GM23338 (cell line): ENCODE measurements at regions not wholly inside any gene's neighbourhood (a gene's known extent, or its start where the extent isn't known, plus 50 kb on each side); places are given as distances from the start of the nearest gene placed in this dataset.

Experiments
- ETS1 ChIP-seq: IDR thresholded peaks from 2 replicates; pipeline ENCODE4 v1.6.1; 2016; ENCODE audit warnings: antibody characterized with exemption
- EZH2phosphoT487 ChIP-seq: fragments of 200-600 bp; sonication (generic); IDR thresholded peaks from one replicate; pipeline ENCODE4 v1.8.1; 2018; ENCODE audit warnings: antibody characterized with exemption; ENCODE audit not compliant: unreplicated experiment
- JUNB ChIP-seq: IDR thresholded peaks from one replicate; pipeline ENCODE4 v1.6.1; 2016; ENCODE audit warnings: antibody characterized with exemption; ENCODE audit not compliant: unreplicated experiment
- TF ChIP-seq, protein P1 (sequence below): fragments of 250-450 bp; sonication (Bioruptor Pico); IDR thresholded peaks from 2 replicates; pipeline ENCODE4 v1.5.0; 2020; ENCODE audit warnings: mild to moderate bottlenecking, moderate library complexity
- TF ChIP-seq, protein P2 (sequence below): IDR thresholded peaks from one replicate; pipeline ENCODE4 v1.6.1; 2018; ENCODE audit warnings: antibody characterized with exemption; ENCODE audit not compliant: unreplicated experiment

DNA sequence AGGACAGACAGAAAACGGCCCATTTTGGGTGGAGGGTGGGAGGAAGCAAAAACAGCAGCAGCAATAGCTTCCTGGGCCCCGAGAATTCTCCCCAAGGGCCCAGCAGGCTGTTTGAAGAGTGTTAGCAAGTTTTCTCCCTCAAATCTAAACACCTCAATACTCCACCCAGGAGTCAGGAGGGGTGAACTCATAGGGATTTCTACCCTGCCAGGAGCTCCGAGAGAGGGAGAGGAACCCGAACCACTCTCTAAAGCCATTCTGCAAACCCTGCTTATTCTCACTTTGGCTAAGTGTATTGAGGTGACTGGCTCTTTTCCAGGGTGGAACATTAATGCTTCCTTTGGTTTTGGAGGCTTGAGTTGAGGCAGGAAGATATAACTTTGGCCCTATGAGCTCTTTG is 55.6 kb upstream of the PPM1J start (continued):
- TF ChIP-seq, protein P1, sequence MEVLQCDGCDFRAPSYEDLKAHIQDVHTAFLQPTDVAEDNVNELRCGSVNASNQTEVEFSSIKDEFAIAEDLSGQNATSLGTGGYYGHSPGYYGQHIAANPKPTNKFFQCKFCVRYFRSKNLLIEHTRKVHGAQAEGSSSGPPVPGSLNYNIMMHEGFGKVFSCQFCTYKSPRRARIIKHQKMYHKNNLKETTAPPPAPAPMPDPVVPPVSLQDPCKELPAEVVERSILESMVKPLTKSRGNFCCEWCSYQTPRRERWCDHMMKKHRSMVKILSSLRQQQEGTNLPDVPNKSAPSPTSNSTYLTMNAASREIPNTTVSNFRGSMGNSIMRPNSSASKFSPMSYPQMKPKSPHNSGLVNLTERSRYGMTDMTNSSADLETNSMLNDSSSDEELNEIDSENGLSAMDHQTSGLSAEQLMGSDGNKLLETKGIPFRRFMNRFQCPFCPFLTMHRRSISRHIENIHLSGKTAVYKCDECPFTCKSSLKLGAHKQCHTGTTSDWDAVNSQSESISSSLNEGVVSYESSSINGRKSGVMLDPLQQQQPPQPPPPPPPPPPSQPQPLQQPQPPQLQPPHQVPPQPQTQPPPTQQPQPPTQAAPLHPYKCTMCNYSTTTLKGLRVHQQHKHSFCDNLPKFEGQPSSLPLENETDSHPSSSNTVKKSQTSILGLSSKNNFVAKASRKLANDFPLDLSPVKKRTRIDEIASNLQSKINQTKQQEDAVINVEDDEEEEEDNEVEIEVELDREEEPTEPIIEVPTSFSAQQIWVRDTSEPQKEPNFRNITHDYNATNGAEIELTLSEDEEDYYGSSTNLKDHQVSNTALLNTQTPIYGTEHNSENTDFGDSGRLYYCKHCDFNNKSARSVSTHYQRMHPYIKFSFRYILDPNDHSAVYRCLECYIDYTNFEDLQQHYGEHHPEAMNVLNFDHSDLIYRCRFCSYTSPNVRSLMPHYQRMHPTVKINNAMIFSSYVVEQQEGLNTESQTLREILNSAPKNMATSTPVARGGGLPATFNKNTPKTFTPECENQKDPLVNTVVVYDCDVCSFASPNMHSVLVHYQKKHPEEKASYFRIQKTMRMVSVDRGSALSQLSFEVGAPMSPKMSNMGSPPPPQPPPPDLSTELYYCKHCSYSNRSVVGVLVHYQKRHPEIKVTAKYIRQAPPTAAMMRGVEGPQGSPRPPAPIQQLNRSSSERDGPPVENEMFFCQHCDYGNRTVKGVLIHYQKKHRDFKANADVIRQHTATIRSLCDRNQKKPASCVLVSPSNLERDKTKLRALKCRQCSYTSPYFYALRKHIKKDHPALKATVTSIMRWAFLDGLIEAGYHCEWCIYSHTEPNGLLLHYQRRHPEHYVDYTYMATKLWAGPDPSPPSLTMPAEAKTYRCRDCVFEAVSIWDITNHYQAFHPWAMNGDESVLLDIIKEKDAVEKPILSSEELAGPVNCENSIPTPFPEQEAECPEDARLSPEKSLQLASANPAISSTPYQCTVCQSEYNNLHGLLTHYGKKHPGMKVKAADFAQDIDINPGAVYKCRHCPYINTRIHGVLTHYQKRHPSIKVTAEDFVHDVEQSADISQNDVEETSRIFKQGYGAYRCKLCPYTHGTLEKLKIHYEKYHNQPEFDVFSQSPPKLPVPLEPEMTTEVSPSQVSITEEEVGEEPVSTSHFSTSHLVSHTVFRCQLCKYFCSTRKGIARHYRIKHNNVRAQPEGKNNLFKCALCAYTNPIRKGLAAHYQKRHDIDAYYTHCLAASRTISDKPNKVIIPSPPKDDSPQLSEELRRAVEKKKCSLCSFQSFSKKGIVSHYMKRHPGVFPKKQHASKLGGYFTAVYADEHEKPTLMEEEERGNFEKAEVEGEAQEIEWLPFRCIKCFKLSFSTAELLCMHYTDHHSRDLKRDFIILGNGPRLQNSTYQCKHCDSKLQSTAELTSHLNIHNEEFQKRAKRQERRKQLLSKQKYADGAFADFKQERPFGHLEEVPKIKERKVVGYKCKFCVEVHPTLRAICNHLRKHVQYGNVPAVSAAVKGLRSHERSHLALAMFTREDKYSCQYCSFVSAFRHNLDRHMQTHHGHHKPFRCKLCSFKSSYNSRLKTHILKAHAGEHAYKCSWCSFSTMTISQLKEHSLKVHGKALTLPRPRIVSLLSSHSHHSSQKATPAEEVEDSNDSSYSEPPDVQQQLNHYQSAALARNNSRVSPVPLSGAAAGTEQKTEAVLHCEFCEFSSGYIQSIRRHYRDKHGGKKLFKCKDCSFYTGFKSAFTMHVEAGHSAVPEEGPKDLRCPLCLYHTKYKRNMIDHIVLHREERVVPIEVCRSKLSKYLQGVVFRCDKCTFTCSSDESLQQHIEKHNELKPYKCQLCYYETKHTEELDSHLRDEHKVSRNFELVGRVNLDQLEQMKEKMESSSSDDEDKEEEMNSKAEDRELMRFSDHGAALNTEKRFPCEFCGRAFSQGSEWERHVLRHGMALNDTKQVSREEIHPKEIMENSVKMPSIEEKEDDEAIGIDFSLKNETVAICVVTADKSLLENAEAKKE (CRISPR knock-in tag) = no peak
- TF ChIP-seq, protein P2, sequence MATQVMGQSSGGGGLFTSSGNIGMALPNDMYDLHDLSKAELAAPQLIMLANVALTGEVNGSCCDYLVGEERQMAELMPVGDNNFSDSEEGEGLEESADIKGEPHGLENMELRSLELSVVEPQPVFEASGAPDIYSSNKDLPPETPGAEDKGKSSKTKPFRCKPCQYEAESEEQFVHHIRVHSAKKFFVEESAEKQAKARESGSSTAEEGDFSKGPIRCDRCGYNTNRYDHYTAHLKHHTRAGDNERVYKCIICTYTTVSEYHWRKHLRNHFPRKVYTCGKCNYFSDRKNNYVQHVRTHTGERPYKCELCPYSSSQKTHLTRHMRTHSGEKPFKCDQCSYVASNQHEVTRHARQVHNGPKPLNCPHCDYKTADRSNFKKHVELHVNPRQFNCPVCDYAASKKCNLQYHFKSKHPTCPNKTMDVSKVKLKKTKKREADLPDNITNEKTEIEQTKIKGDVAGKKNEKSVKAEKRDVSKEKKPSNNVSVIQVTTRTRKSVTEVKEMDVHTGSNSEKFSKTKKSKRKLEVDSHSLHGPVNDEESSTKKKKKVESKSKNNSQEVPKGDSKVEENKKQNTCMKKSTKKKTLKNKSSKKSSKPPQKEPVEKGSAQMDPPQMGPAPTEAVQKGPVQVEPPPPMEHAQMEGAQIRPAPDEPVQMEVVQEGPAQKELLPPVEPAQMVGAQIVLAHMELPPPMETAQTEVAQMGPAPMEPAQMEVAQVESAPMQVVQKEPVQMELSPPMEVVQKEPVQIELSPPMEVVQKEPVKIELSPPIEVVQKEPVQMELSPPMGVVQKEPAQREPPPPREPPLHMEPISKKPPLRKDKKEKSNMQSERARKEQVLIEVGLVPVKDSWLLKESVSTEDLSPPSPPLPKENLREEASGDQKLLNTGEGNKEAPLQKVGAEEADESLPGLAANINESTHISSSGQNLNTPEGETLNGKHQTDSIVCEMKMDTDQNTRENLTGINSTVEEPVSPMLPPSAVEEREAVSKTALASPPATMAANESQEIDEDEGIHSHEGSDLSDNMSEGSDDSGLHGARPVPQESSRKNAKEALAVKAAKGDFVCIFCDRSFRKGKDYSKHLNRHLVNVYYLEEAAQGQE = no peak
- TF ChIP-seq JUNB (no peak), EZH2phosphoT487 (no peak), ETS1 (no peak)
